ENCODE measurements at regions not wholly inside any gene's neighbourhood (a gene's known extent, or its start where the extent isn't known, plus 50 kb on each side); places are given as distances from the start of the nearest gene placed in this dataset.
"Not testable (repeated sequence)": the region's sequence is repeated elsewhere in the genome, so short reads cannot be mapped to it uniquely, and the experiment has no call there.

DNA sequence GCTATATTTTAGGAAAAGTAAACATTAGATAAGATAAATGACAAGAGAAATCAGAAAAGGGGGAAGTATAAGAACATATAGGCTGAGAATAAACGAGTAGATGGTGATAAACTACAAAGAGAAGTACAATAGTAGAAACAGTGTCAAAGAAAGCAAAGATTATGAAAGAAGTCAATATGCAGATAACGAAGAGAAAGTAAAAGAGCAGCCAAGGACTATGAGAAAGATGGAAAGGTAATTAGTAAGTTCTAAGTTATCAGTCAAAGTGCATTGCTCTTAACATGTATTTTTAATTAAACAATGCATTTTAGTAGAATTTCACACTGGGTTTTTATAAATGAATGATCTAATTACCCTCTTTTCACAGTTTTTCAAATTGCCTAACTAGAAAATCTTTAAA lies 1801.3 kb upstream of the PCDH10 start:
- Histone ChIP-seq H3K4me1 (ENCODE audit: control insufficient read depth in 1 of 2, insufficient read depth in 2 of 2, low read length in 2 of 2) (no peaks in the 10 kb centered on the region), H3K9me3 (ENCODE audit: control insufficient read depth in 1 of 2, low read length in 2 of 2) (no peaks in the 10 kb centered on the region), H3K27me3 (ENCODE audit: control insufficient read depth in 1 of 2, insufficient read depth in 2 of 2, low read length in 2 of 2) (no peaks in the 10 kb centered on the region), H3K9ac (ENCODE audit: low read depth in 1 of 2, low read length in 2 of 2) (no peak overlapping the region), H3K4me3 (ENCODE audit: low read depth in 1 of 2, low read length in 2 of 2) (no peak overlapping the region), H3K27ac (ENCODE audit: low read depth, low read length) (no peak overlapping the region), H3K36me3 (ENCODE audit: control insufficient read depth in 1 of 2, insufficient read depth in 2 of 2, low read length in 2 of 2) (no peaks in the 10 kb centered on the region)

DNA sequence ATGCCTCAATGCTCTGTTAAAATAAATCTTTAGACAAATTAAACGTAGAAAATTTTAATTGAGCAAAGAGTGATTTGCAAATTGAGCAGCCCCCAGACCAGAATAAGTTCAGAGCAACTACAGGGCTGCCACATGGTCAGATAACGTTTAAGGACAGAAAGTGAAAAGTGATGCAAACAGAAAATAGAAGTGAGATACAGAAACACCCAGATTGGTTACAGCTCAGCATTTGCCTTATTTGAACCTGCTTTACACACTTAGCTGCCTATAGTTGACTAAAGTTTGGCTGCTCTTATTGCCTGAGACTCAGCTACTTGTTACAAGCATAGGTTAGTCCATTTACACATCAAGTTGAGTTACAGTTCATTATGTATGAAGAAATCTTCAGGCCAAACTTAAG lies 1800.8 kb upstream of the PCDH10 start:
- no peaks in the 10 kb centered on the region for H3K9me3 ChIP-seq (ENCODE audit: control insufficient read depth in 1 of 2, low read length in 2 of 2)
- H3K27ac ChIP-seq (ENCODE audit: low read depth, low read length), result no peak overlapping the region
- H3K27me3 ChIP-seq (ENCODE audit: control insufficient read depth in 1 of 2, insufficient read depth in 2 of 2, low read length in 2 of 2), result no peaks in the 10 kb centered on the region
- H3K9ac ChIP-seq (ENCODE audit: low read depth in 1 of 2, low read length in 2 of 2), result no peak overlapping the region
- no peaks in the 10 kb centered on the region for H3K36me3 ChIP-seq (ENCODE audit: control insufficient read depth in 1 of 2, insufficient read depth in 2 of 2, low read length in 2 of 2)
- H3K4me1 ChIP-seq (ENCODE audit: control insufficient read depth in 1 of 2, insufficient read depth in 2 of 2, low read length in 2 of 2), result no peaks in the 10 kb centered on the region
- H3K4me3 ChIP-seq (ENCODE audit: low read depth in 1 of 2, low read length in 2 of 2), result no peak overlapping the region

DNA sequence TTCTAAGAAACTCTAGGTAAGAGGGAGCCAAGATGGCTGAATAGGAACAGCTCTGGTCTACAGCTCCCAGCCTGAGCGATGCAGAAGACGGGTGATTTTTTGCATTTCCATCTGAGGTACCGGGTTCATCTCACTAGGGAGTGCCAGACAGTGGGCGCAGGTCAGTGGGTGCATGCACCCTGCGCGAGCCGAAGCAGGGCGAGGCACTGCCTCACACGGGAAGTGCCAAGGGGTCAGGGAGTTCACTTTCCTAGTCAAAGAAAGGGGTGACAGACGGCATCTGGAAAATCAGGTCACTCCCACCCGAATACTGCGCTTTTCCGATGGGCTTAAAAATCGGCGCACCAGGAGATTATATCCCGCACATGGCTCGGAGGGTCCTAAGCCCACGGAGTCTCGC lies 1796.7 kb upstream of the PCDH10 start:
- not testable (repeated sequence) for H3K27ac ChIP-seq (ENCODE audit: low read depth, low read length); H3K9me3 ChIP-seq (ENCODE audit: control insufficient read depth in 1 of 2, low read length in 2 of 2); H3K36me3 ChIP-seq (ENCODE audit: control insufficient read depth in 1 of 2, insufficient read depth in 2 of 2, low read length in 2 of 2); H3K27me3 ChIP-seq (ENCODE audit: control insufficient read depth in 1 of 2, insufficient read depth in 2 of 2, low read length in 2 of 2); H3K4me3 ChIP-seq (ENCODE audit: low read depth in 1 of 2, low read length in 2 of 2); H3K4me1 ChIP-seq (ENCODE audit: control insufficient read depth in 1 of 2, insufficient read depth in 2 of 2, low read length in 2 of 2); H3K9ac ChIP-seq (ENCODE audit: low read depth in 1 of 2, low read length in 2 of 2)

DNA sequence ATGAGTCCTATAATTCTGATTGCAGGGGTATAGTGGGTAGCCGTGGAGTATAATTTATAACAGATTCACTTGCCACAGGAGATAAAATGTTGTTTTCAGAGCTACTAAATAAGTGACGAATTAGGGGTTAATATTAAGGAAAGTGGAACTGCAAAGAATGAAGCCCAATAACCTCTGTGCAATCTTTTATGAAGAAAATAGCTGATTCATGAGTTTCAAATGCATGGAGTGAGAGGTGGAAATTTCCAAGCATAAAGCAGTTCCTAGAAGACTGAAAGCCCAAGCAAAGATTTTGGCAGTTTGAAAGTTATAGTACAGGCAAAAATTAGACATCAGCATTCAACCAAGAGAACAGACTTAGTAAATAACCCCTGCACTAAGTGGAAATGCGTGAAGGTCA lies 1782.4 kb upstream of the PCDH10 start:
- Histone ChIP-seq H3K36me3 (ENCODE audit: control insufficient read depth in 1 of 2, insufficient read depth in 2 of 2, low read length in 2 of 2) (no peaks in the 10 kb centered on the region), H3K9ac (ENCODE audit: low read depth in 1 of 2, low read length in 2 of 2) (no peak overlapping the region), H3K9me3 (ENCODE audit: control insufficient read depth in 1 of 2, low read length in 2 of 2) (peaks cover 0 to 5% of the 10 kb centered on the region in 2 donors), H3K27ac (ENCODE audit: low read depth, low read length) (no peak overlapping the region), H3K4me3 (ENCODE audit: low read depth in 1 of 2, low read length in 2 of 2) (no peak overlapping the region), H3K27me3 (ENCODE audit: control insufficient read depth in 1 of 2, insufficient read depth in 2 of 2, low read length in 2 of 2) (no peaks in the 10 kb centered on the region), H3K4me1 (ENCODE audit: control insufficient read depth in 1 of 2, insufficient read depth in 2 of 2, low read length in 2 of 2) (no peaks in the 10 kb centered on the region)

DNA sequence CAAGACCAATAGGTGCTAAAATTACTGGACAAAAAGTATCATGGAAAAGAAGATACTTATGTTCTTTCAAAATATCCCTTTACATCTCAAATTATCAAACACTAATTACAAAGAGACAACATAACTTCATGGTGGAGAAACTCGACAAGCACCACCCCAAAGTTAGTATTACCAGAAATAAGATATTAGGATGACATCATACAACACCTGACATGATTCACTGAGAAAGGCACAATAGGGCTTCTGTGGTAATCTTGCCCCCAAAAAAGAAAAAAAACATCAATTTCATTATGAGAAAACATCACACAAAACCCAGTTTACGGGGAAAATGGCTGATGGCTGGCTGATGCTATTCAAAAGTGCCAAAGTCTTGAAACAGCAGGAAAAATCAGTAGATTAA lies 1781.7 kb upstream of the PCDH10 start:
- H3K4me3 ChIP-seq (ENCODE audit: low read depth in 1 of 2, low read length in 2 of 2), result no peak overlapping the region
- H3K27me3 ChIP-seq (ENCODE audit: control insufficient read depth in 1 of 2, insufficient read depth in 2 of 2, low read length in 2 of 2), result no peaks in the 10 kb centered on the region
- no peaks in the 10 kb centered on the region for H3K4me1 ChIP-seq (ENCODE audit: control insufficient read depth in 1 of 2, insufficient read depth in 2 of 2, low read length in 2 of 2)
- H3K9me3 ChIP-seq (ENCODE audit: control insufficient read depth in 1 of 2, low read length in 2 of 2), result peaks cover 0 to 5% of the 10 kb centered on the region in 2 donors
- no peaks in the 10 kb centered on the region for H3K36me3 ChIP-seq (ENCODE audit: control insufficient read depth in 1 of 2, insufficient read depth in 2 of 2, low read length in 2 of 2)
- no peak overlapping the region for H3K9ac ChIP-seq (ENCODE audit: low read depth in 1 of 2, low read length in 2 of 2)
- no peak overlapping the region for H3K27ac ChIP-seq (ENCODE audit: low read depth, low read length)

DNA sequence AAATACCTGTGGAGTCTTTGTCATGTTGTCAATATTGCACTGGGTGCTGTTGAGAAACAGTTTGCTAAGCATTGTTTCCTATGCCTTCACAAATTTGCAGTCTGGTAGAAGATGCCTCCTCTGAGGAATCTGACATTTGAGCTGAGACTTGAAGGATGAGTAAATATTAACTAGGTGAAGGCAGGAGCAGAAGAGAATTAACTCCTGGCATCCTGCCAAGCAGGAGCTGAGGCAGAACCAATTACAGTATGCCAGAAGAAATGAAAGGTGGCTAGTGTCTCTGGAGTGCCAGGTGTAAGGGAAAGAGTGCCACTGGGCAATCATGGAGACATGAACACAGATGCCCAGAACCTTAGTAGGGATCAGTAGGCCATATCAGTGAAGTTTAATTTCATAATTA lies 1778.2 kb upstream of the PCDH10 start:
- Histone ChIP-seq H3K36me3 (ENCODE audit: control insufficient read depth in 1 of 2, insufficient read depth in 2 of 2, low read length in 2 of 2) (no peaks in the 10 kb centered on the region), H3K4me1 (ENCODE audit: control insufficient read depth in 1 of 2, insufficient read depth in 2 of 2, low read length in 2 of 2) (no peaks in the 10 kb centered on the region), H3K27ac (ENCODE audit: low read depth, low read length) (no peak overlapping the region), H3K4me3 (ENCODE audit: low read depth in 1 of 2, low read length in 2 of 2) (no peak overlapping the region), H3K9ac (ENCODE audit: low read depth in 1 of 2, low read length in 2 of 2) (no peak overlapping the region), H3K9me3 (ENCODE audit: control insufficient read depth in 1 of 2, low read length in 2 of 2) (peaks cover 0 to 9% of the 10 kb centered on the region in 2 donors), H3K27me3 (ENCODE audit: control insufficient read depth in 1 of 2, insufficient read depth in 2 of 2, low read length in 2 of 2) (no peaks in the 10 kb centered on the region)

DNA sequence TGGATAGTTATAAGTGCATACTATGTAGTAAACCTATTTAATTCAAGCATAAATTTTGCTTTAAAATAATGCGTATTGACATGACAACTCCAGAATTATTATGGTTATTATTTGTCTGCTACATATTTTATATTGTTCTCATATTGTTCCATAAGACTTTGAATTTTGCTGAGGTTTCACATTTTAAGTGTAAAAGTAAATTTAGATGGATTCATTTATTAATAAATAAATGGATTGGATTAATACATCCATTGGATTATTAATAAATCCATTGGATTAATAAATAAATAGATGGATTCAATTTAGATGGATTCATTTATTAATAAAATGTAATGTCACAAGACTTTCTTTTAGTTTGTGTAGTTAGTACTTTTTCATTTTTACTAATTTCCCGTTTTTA lies 1768.0 kb upstream of the PCDH10 start:
- no peaks in the 10 kb centered on the region for H3K4me1 ChIP-seq (ENCODE audit: control insufficient read depth in 1 of 2, insufficient read depth in 2 of 2, low read length in 2 of 2)

DNA sequence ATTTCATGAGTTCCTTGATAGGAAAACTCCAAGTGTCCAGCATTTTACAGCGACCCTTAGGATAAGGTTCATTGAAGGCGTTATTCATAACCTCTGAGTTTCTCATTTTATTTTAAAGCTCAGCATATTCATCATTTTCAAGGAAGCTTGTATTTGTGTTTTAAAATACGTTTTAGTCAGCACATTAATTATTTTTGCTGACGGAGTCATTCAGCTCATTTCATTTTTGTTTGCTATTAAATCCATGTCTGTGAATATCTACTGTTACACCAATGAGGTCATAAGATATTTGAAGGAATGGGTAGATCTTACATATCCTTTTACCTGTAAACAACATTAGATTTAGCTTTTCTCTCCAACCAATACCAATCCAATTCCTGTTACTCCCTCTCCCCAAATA lies 1766.3 kb upstream of the PCDH10 start:
- Histone ChIP-seq H3K27me3 (ENCODE audit: control insufficient read depth in 1 of 2, insufficient read depth in 2 of 2, low read length in 2 of 2) (no peaks in the 10 kb centered on the region), H3K27ac (ENCODE audit: low read depth, low read length) (no peak overlapping the region), H3K9ac (ENCODE audit: low read depth in 1 of 2, low read length in 2 of 2) (no peak overlapping the region), H3K4me1 (ENCODE audit: control insufficient read depth in 1 of 2, insufficient read depth in 2 of 2, low read length in 2 of 2) (no peaks in the 10 kb centered on the region), H3K9me3 (ENCODE audit: control insufficient read depth in 1 of 2, low read length in 2 of 2) (peaks cover 6 to 10% of the 10 kb centered on the region in 2 donors), H3K4me3 (ENCODE audit: low read depth in 1 of 2, low read length in 2 of 2) (no peak overlapping the region), H3K36me3 (ENCODE audit: control insufficient read depth in 1 of 2, insufficient read depth in 2 of 2, low read length in 2 of 2) (no peaks in the 10 kb centered on the region)

More for the DNA sequence above, 1768.0 kb upstream of the PCDH10 start:
- Histone ChIP-seq H3K9ac (ENCODE audit: low read depth in 1 of 2, low read length in 2 of 2) (no peak overlapping the region), H3K36me3 (ENCODE audit: control insufficient read depth in 1 of 2, insufficient read depth in 2 of 2, low read length in 2 of 2) (no peaks in the 10 kb centered on the region), H3K27ac (ENCODE audit: low read depth, low read length) (no peak overlapping the region), H3K27me3 (ENCODE audit: control insufficient read depth in 1 of 2, insufficient read depth in 2 of 2, low read length in 2 of 2) (no peaks in the 10 kb centered on the region), H3K4me3 (ENCODE audit: low read depth in 1 of 2, low read length in 2 of 2) (no peak overlapping the region), H3K9me3 (ENCODE audit: control insufficient read depth in 1 of 2, low read length in 2 of 2) (peaks cover 2 to 10% of the 10 kb centered on the region in 2 donors)

DNA sequence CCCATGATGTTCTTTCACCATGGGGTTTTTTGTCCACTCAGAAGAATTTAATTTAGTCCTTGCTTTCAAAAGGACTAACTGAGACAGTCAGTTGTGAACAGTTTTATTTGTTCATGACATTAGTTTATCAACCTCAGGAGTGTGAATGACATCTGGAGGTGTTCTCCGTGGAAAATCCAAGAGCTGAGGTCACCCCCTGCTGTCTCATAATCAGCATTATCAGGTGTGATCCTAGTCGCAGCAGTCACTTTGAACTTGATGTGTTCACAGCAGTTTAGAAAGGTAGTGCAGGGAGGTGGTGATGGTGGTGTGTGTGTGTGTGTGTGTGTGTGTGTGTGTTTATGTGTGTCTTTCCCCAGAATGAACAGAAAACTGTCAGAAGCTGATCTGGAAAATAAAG lies 1760.8 kb upstream of the PCDH10 start:
- no peaks in the 10 kb centered on the region for H3K27me3 ChIP-seq (ENCODE audit: control insufficient read depth in 1 of 2, insufficient read depth in 2 of 2, low read length in 2 of 2)
- no peak overlapping the region for H3K9ac ChIP-seq (ENCODE audit: low read depth in 1 of 2, low read length in 2 of 2)
- H3K27ac ChIP-seq (ENCODE audit: low read depth, low read length), result no peak overlapping the region
- no peaks in the 10 kb centered on the region for H3K36me3 ChIP-seq (ENCODE audit: control insufficient read depth in 1 of 2, insufficient read depth in 2 of 2, low read length in 2 of 2)
- peaks cover 5 to 7% of the 10 kb centered on the region in 2 donors for H3K9me3 ChIP-seq (ENCODE audit: control insufficient read depth in 1 of 2, low read length in 2 of 2)
- H3K4me1 ChIP-seq (ENCODE audit: control insufficient read depth in 1 of 2, insufficient read depth in 2 of 2, low read length in 2 of 2), result no peaks in the 10 kb centered on the region
- H3K4me3 ChIP-seq (ENCODE audit: low read depth in 1 of 2, low read length in 2 of 2), result no peak overlapping the region

DNA sequence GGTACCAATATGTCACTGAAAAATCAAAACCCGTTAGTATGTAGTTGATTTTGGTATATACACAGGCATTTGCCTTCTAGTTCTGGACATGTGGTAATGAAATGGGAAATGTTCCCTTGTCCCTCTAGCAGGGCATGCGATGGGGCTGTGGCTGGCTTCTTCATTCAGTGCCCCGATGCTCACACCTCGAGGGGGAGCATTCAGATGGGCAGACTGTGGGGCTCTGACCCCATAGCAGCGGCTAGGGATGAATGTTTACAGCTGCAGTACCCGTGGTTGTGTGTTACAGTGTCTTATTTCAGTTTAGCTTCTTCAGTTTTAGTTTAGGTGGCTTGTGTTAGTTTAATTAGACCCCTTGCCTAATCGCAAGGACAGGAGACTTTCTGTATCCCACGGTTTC lies 1741.0 kb upstream of the PCDH10 start:
- H3K4me3 ChIP-seq (ENCODE audit: low read depth in 1 of 2, low read length in 2 of 2), result no peak overlapping the region
- no peak overlapping the region for H3K27ac ChIP-seq (ENCODE audit: low read depth, low read length)
- no peaks in the 10 kb centered on the region for H3K4me1 ChIP-seq (ENCODE audit: control insufficient read depth in 1 of 2, insufficient read depth in 2 of 2, low read length in 2 of 2)
- no peaks in the 10 kb centered on the region for H3K36me3 ChIP-seq (ENCODE audit: control insufficient read depth in 1 of 2, insufficient read depth in 2 of 2, low read length in 2 of 2)
- no peak overlapping the region for H3K9ac ChIP-seq (ENCODE audit: low read depth in 1 of 2, low read length in 2 of 2)
- no peaks in the 10 kb centered on the region for H3K27me3 ChIP-seq (ENCODE audit: control insufficient read depth in 1 of 2, insufficient read depth in 2 of 2, low read length in 2 of 2)
- peaks cover 8 to 15% of the 10 kb centered on the region in 2 donors for H3K9me3 ChIP-seq (ENCODE audit: control insufficient read depth in 1 of 2, low read length in 2 of 2)

DNA sequence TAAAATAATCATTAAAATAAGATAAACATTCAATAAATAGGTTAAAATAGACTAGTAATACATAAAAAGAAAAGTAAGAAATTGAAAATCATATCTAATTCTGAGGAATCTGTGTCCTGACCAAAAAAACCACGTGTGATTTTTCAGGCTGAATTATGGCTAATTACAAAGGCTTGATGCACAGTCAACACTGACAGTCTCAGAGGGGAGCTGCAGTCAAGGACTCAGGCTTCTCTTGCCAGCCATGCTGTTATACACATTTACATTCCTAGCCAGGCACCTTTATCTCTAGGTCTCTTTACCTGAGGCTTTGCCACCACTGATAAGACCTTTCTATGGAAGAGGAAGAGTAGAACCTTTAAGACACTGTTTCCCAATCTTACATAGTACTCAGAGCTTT lies 1737.7 kb upstream of the PCDH10 start:
- no peaks in the 10 kb centered on the region for H3K4me1 ChIP-seq (ENCODE audit: control insufficient read depth in 1 of 2, insufficient read depth in 2 of 2, low read length in 2 of 2)
- H3K4me3 ChIP-seq (ENCODE audit: low read depth in 1 of 2, low read length in 2 of 2), result no peak overlapping the region
- H3K36me3 ChIP-seq (ENCODE audit: control insufficient read depth in 1 of 2, insufficient read depth in 2 of 2, low read length in 2 of 2), result no peaks in the 10 kb centered on the region
- H3K9ac ChIP-seq (ENCODE audit: low read depth in 1 of 2, low read length in 2 of 2), result no peak overlapping the region
- no peaks in the 10 kb centered on the region for H3K27me3 ChIP-seq (ENCODE audit: control insufficient read depth in 1 of 2, insufficient read depth in 2 of 2, low read length in 2 of 2)
- H3K9me3 ChIP-seq (ENCODE audit: control insufficient read depth in 1 of 2, low read length in 2 of 2), result peaks cover 11 to 16% of the 10 kb centered on the region in 2 donors
- H3K27ac ChIP-seq (ENCODE audit: low read depth, low read length), result no peak overlapping the region
